NCI-H128 (cell line): ENCODE measurements at regions not wholly inside any gene's neighbourhood (a gene's known extent, or its start where the extent isn't known, plus 50 kb on each side); places are given as distances from the start of the nearest gene placed in this dataset.
"Not testable (repeated sequence)": the region's sequence is repeated elsewhere in the genome, so short reads cannot be mapped to it uniquely, and the experiment has no call there.

Source experiments
- DNase-seq: peaks from one replicate; lab custom pipeline; 2025; ENCODE audit not compliant: unreplicated experiment; lab: John Stamatoyannopoulos, UW

DNA sequence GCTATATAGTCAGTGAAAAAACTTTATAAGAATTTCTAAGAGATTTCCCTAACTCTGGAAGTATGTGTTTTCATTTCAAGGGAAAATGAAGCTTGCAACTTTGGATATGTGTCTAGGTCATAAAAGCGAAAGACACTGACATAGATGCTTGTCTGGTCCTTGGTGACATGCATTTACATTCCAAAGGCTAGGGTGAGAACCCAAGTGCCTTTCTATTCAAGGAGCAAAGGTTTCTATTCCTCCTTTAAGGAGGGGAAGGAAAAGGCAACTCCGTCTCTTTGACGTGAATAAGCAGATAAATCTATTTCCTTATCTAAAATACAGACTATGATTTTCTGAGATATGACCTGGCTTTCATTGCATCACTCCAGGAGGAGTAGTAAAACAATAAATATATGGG, 261.1 kb downstream of the CDH7 start:
- no peak for DNase-seq

DNA sequence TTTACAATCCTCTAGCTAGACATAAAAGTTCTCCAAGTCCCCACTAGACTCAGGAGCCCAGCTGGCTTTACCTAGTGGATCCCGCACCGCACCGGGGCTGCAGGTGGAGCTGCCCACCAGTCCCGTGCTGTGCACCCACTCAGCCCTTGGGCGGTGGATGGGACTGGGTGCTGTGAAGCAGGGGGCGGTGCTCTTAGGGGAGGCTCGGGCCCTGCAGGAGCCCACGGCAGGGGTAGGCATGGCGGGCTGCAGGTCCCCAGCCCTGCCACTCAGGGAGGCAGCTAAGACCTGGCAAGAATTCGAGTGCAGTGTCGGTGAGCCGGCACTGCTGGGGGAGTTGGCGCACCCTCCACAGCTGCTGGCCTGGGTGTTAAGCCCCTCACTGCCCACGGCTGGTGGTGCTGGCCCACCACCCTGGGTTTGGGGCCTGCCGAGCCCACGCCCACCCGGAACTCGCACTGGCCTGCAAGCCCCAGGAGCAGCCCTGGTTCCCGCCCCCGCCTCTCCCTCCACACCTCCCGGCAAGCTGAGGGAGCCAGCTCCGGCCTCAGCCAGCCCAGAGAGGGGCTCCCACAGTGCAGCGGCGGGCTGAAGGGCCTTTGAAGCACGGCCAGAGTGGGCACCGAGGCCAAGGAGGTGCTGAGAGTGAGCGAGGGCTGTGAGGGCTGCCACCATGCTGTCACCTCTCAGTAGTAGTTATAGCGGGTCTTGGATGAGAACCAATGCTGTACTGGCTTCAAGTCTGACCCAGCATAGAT, 255.2 kb downstream of the CDH7 start:
- DNase-seq, result no peak

DNA sequence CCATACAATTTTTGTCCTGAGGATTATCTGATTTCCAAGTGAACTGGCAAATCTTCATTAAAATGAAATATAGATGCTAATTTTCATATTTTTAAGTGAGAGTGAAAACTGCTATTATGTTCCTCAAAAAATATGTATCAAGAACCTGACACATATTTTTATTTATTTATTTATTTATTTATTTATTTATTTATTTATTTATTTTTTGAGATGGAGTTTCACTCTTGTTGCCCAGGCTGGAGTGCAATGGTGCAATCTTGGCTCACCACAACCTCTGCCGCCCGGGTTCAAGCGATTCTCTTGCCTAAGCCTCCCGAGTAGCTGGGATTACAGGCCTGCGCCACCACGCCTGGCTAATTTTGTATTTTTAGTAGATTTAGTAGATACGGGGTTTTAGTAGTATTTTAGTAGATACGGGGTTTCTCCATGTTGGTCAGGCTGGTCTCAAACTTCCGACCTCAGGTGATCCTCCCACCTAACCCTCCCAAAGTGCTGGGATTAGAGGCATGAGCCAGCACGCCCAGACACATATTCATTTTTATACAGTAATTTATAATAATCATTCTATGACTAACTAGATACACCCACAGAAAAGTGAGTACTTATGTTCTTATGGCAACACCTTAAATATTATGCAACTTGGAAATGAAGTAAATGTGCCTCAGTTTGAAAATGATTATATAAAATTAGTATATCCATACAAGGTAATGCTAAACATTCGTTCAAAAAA, 248.3 kb downstream of the CDH7 start:
- not testable (repeated sequence) for DNase-seq

DNA sequence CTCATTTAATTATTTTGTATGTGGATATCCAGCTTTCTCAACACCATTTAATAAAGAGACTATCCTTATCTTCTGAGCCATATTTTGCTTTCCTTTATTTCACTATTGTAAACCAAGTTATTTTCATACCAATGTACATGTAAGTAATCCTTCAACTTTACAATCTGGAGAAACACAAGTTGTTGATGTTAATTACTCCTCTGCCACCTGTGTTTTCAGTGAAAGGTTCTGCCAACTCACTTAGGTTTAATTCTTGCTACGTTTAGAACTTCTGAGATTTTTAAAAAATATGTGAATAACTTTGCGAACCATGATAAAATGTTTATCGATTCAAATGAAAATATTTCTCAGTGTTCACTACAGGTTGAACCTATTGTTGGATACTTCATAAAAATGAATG, 244.4 kb downstream of the CDH7 start:
- DNase-seq, result no peak

DNA sequence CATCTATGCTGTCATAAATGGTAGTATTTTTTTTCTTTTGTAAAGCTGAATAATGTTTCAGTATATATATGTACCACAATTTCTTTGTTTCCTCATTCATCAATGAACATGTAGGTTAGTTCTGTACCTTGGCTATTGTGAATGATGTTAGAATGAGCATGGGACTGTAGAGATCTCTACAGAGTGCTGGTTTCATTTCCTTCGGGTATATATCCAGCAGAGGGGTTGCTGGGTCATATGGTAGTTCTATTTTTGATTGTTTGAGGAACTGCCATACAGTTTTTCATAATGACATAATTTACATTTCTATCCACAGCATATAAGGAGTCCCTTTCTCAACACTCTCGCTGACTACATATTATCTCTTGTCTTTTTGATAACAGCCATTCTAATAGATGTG, 243.5 kb downstream of the CDH7 start:
- DNase-seq, result no peak

DNA sequence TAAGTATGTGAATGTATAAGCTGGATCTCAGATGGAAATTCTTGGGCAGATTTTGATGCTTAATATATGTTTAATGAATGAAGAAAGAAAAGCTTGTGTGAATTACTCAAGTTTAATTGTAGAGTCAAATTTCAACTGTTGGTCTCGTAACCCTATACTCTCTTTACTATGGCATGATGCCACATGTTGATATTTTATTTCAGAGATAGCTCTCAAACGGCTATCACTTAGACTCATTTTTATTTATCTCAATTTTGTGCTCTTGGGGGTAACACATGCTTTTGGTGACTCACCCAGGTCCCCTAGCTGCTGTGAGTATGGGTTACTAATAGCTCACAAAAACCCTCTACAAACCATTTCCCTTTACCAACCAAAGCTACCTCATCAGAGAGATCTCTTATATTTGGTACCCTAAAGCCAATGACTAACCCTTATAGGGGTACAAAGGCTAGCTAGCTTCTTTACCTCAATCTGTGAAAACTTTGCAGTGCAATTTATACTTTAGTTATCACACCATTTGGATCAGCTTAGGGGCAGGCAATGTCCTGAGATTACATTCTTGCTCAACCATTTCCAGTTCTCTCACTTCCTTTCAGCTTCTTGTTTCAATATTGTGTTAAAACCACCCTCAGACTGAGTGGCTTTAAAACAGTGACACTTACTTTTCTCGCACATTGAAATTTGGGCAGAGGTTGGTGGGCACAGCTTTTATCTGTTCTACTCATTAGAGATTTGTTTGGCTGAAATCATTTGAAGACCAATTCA, 240.3 kb downstream of the CDH7 start:
- no peak for DNase-seq

DNA sequence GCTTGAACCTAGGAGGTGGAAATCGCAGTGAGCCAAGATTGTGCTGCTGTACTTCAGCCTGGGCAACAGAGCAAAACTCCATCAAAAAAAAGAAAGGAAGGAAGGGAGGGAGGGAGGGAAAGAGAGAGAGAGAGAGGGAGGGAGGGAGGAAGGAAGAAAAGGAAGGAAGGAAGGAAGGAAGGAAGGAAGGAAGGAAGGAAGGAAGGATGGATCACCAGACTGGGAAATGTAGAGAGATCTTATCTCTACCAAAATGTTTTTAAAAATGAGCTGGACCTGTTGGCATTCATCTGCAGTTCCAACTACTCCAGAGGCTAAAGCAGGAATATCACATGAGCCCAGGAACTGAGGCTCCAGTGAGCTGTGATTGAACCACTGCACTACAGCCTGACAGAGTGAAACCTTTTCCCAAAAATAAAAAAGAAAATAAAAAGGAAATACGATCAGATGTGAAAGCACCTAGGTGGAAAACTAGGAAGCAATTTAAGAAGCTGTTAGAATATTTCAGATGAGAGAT, 239.4 kb downstream of the CDH7 start:
- DNase-seq, result no peak

DNA sequence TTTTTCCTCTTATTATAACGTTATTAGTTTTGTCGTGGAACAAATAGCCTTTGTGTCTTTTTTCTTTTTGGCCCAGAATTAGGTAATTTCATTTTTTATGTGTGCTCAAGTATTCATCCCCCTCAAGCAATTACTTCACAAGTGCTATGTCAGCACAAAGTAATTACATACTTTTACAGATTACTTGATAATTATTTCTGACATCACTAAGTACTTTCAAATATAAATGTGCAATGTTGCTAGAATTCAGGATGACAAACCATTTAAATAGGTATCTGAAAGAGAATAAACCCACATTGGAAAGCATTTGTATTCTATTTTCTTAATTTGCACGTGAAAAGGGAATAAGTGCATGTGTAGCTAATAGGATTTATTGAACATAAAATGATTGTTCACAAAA, 238.2 kb downstream of the CDH7 start:
- DNase-seq, result no peak

DNA sequence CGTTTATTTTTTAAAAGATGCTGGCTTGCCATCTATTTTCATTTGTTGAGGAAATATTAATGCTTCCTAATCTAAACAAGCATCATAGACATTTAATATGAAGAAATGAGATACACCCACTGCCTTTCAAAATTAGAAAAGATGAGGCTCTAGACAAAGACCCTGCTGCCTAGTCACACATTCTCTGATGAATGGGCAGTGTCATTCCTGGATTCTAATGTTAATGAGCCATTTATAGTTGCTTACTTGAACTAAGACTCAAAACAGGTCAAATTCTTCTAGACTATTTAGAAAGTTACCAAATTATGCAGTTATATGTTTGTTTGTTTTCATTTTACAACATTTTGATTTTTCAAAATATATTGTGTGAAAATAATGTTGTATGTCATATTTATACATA, 237.6 kb downstream of the CDH7 start:
- no peak for DNase-seq

DNA sequence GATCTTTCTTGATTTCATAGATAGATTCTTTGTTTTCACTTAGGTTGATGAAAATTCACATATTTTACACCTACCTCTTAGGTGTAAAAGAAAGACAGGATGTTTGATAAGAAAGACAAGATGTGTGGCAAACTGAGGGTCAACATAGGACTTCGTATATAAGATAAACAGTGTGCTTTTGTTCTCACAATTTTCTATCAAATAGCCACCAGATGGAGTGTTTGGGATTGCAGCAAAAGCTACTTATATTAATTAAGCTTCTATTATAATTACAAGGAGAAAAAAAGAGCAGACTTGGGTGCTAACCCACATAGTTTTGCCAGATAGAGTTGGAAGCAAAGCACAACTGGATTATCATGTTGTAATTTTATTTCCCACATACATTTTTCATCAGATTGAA, 232.9 kb downstream of the CDH7 start:
- DNase-seq, result no peak

DNA sequence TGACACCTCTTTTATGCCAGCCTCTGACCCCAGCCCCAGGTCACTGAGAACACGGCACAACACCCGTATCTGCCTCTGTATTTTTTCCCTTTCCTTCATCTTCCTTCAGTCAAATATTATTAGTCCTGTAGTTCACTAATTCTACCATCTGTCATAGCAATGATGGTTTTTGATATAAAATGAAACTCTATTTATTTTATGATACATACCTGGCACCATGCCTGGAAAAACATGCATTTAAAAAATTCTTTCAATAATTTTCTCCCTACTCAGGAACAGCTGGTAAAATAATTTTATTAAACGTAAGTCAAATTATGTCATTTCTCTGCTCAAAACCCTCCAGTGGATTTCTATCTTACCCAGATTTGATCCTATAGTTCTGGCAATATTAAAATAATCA, 224.7 kb downstream of the CDH7 start:
- DNase-seq, result no peak

DNA sequence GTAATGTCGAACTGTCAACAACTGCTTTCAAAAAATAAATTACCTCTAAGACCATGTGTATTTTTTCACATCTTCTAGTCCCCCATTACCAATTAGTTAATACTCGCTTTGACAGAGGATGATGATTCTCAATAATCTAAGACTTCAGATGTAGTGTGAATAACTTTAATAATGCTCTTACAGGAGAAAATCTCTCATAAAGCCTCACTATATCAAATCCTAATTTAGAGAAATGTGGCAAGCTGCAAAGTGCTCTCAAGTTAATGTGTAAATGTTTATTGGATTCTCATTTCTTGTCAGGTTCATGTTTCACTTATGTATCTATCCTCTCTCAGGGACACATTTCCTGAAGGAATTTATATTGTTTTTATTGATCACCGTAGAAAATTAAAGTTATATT, 223.9 kb downstream of the CDH7 start:
- no peak for DNase-seq

DNA sequence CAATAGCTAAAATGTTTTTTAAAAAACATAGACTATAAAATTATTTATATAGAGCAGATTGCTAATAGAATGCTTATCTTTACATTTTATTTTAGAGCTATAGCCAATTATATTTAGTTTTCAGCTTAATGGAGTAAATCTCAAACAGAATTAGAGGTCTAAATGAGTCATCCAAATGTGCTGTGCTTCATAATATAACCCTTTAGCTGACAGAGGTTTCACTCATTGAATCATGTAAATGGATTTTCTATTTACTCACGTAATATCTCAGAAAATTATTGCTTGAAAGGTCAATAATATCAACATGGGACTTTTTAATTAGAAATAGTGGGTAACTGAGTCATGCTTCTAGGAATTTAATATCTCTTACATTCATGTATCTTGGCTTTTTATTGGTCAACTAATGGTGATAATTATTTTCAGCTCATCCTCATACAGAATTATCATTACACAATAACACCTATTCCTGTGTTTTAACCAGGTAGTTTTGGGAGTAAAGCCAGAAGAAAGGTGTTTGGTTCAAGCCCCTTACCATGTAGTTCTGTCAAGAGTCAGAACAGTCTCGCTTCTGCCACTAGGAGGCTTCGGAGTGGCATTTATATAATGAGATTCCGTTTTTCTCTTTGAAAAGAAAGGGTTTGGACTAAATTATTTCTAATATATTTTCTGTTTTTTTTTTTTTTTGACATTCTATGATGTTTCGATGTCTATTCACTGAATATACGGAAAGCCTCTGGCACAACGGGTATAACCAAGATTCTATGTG, 217.6 kb downstream of the CDH7 start:
- no peak for DNase-seq

DNA sequence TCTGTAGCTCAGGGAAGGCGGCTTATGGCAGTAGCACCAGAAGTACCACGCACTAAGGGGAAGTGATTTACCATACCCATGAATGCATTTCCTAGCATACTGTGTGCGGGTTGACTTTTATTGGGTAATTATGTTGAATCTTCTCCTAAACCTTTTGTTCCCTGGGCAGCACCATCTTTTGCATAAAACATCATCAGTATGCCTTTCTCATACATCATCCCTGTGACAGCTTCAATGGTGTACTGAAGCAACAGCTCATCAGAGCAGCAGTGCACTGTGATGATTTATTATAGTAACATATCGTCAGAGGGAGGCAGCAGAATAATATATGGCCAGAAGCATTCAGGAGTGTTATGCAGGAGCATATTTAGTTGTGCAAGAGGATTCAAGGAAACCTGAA, 204.9 kb downstream of the CDH7 start:
- no peak for DNase-seq

DNA sequence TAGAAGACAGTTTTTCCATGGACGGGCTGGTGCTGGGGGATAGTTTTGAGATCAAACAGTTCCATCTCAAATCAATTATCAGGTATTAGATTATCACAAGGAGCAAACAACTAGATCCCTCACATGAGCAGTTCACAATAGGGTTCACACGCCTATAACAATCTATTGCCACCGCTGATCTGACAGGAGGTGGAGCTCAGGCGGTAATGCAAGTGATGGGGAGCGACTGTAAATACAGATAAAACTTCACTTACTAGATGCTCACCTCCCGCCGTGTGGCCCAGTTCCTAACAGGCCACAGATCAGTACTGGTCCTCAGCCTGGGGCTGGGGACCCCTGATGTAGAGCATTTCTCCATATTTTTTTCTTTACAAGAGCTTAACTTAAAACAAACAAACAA, 203.6 kb downstream of the CDH7 start:
- no peak for DNase-seq

DNA sequence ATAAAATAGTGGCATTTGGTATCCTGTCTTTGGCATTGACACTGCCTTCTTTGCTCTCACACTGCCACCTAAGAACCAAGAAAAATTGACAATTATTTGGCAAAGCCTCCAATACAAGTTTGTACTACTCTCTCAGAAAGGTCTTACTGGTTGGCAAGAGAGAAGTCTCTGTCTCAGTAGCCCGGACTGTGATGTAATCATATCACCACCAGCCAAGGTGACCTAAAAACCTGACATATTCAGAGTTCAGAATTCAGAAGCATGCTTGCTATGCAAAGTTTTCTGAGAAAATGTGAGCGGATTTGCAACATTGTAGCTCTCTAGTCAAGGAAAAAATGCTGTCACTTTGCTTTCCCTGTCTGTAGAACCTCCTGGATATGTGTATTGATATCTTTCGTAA, 196.0 kb downstream of the CDH7 start:
- no peak for DNase-seq

DNA sequence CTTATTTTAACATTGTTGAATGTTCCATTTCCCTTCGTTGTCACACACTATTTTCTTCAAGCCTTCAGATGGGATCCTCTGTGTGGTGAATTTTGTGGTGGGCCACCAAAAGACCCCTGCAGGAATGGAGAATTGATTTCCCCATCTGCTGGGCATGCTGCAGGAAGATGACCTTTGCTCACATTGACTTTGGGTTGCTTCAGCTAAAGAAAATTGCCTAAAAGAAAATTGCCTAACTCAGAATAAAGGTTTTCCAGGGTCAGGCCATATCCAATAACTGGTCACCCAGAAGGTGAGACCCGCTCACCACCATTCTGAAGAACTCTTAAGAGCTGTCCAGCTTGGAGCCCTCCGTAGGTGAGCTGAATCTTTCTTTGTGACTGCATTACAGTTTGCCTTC, 192.5 kb downstream of the CDH7 start:
- no peak for DNase-seq

DNA sequence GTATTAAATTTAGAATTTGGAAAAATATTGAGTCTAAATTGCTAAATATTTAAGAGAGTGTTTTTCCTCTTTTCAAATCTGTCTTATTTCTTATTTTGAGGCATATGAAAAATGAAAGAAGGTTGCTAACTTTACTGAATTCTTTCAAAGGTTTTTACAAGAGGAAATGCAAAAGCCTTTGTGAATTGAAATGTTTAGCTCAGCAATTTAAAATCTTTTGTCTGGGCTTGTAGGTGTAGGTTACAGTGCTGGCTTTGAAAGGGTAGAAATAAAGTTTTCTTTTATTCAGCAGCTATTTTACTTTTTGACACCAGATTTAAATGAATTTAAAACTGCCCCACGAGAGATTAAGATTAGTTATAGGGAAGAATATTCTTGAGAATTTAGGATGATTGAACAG, 192.0 kb downstream of the CDH7 start:
- DNase-seq, result no peak

DNA sequence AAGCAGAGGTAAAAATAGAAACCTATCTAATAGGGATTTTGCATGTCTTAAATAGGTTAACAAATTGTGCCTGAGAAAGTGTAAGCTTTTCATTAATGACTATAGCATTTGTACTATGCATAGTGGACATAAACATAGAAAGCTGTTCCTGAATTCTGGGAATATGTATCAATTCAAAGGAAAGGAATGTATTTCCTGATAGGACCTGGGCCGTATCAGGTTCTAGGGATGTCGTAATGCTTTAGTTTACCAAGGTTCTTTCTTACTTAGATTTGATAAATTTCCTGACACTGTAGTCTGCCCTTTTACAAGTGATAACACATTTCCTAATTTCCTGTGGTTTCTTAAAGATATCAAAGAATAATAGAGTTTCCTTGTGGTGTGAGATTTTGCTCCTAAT, 191.3 kb downstream of the CDH7 start:
- no peak for DNase-seq

DNA sequence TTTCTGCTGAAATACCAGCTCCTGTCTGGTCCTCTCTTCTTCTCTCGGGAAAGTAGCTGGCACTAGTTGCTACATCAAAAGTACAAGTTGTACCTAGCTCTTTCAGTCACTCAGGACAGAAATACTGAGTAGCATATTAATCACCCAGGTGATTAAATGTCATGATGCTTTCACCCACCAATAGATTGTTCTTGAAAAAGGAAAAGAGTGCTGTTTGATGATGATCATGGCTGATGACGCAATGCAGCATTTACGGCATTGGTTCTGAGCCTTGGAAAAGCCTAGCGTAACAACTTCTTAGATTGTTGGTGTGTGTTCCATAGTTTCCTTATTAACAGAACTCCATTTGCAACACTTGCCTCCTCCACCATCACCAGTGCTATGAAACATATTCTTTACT, 190.7 kb downstream of the CDH7 start:
- DNase-seq, result no peak
